Keratinocyte (primary cell): ENCODE measurements at regions not wholly inside any gene's neighbourhood (a gene's known extent, or its start where the extent isn't known, plus 50 kb on each side); places are given as distances from the start of the nearest gene placed in this dataset.
A peak's percentile ranks its signal among the peaks of the same experiment; 100 is the strongest.

Source experiments
- DNase-seq: peaks from one replicate; pipeline ENCODE4 v3.0.0-alpha.2; 2011; ENCODE audit warnings: low read depth, missing footprints, low spot score
- FAIRE-seq: peaks from 2 replicates; lab custom pipeline; 2011; peaks lifted over from hg19 to GRCh38; lab: Jason Lieb, UNC
- H2AFZ ChIP-seq: 2 replicates; pipeline ENCODE4 v1.6.0; 2012; ENCODE audit warnings: low read length, control low read depth, inconsistent platforms; ENCODE audit not compliant: control insufficient read depth
- H3K27ac ChIP-seq: 2 replicates; pipeline ENCODE4 v1.5.1; 2011; ENCODE audit warnings: low read length; ENCODE audit not compliant: control insufficient read depth, insufficient read depth
- H3K27me3 ChIP-seq: 3 replicates; pipeline ENCODE4 v1.6.0; 2011; ENCODE audit warnings: low read length; ENCODE audit not compliant: control insufficient read depth, insufficient read depth; ENCODE audit errors: extremely low read depth
- H3K36me3 ChIP-seq, 2 experiments: 2 replicates in 1 of 2; 3 replicates in 1 of 2; pipeline ENCODE4 v1.5.1; 2011; ENCODE audit warnings: low read length in 2 of 2, mild to moderate bottlenecking in 1 of 2; ENCODE audit not compliant: control insufficient read depth in 2 of 2, insufficient read depth in 2 of 2; ENCODE audit errors: extremely low read depth in 1 of 2
- H3K4me1 ChIP-seq: 3 replicates; pipeline ENCODE4 v1.5.1; 2011; ENCODE audit warnings: low read length; ENCODE audit not compliant: control insufficient read depth, insufficient read depth; ENCODE audit errors: extremely low read depth
- H3K4me2 ChIP-seq: 3 replicates; pipeline ENCODE4 v1.6.0; 2011; ENCODE audit warnings: low read depth, low read length; ENCODE audit not compliant: control insufficient read depth, insufficient read depth; ENCODE audit errors: extremely low read depth
- H3K4me3 ChIP-seq, 3 experiments: fragments of 200-600 bp in 1 of 3; sonication (generic) in 1 of 3; 2 replicates in 2 of 3; 3 replicates in 1 of 3; pipeline ENCODE4 v1.5.1; 2011 to 2016; ENCODE audit warnings: low read length in 3 of 3, mild to moderate bottlenecking in 3 of 3, control low read depth in 2 of 3, inconsistent platforms in 1 of 3, low read depth in 1 of 3, mixed read lengths in 1 of 3, mixed run types in 1 of 3, moderate library complexity in 1 of 3; ENCODE audit not compliant: control insufficient read depth in 2 of 3, insufficient read depth in 2 of 3; ENCODE audit errors: extremely low read depth in 1 of 3
- H3K79me2 ChIP-seq: 2 replicates; pipeline ENCODE4 v1.6.0; 2012; ENCODE audit warnings: low read length; ENCODE audit not compliant: control insufficient read depth, insufficient read depth
- H3K9ac ChIP-seq: 3 replicates; pipeline ENCODE4 v1.6.0; 2011; ENCODE audit warnings: low read length; ENCODE audit not compliant: control insufficient read depth, insufficient read depth; ENCODE audit errors: extremely low read depth
- H3K9me1 ChIP-seq: 3 replicates; pipeline ENCODE4 v1.6.0; 2011; ENCODE audit warnings: low read length; ENCODE audit not compliant: control insufficient read depth, insufficient read depth; ENCODE audit errors: extremely low read depth
- H3K9me3 ChIP-seq: 2 replicates; pipeline ENCODE4 v1.5.1; 2012; ENCODE audit warnings: low read depth, low read length; ENCODE audit not compliant: control insufficient read depth
- H4K20me1 ChIP-seq: 3 replicates; pipeline ENCODE4 v1.6.0; 2011; ENCODE audit warnings: low read length; ENCODE audit not compliant: control insufficient read depth, insufficient read depth; ENCODE audit errors: extremely low read depth
- CTCF ChIP-seq, 3 experiments: IDR thresholded peaks in 1 of 3; conservative IDR thresholded peaks in 1 of 3; optimal IDR thresholded peaks in 1 of 3; 2 replicates in 2 of 3; 3 replicates in 1 of 3; pipeline versions ENCODE3 to v1.5.1; 2011; ENCODE audit warnings: low read length in 3 of 3, mild to moderate bottlenecking in 3 of 3, moderate library complexity in 2 of 3, control low read depth in 1 of 3, inconsistent platforms in 1 of 3; ENCODE audit not compliant: insufficient read depth in 2 of 3; ENCODE audit errors: extremely low read depth in 1 of 3
- EZH2 ChIP-seq: IDR thresholded peaks from one replicate; pipeline ENCODE4 v1.6.1; 2012; ENCODE audit warnings: inconsistent platforms, mild to moderate bottlenecking, low read length, moderate library complexity
- dilution Hi-C: fragments of 300-500 bp; cut with MboI; formaldehyde crosslinking; loops from one replicate; pipeline ENCODE4 v1.7.0; 2020; ENCODE audit warnings: low sequenced_read_pairs; ENCODE audit not compliant: extremely low pct_ligation_motif_present

GRCh38 chr2:118223511-118223991 is 135.3 kb downstream of the INSIG2 start:
- no peak for TF ChIP-seq CTCF (optimal IDR thresholded peaks at IDR 0.05 in 1 of 3, IDR thresholded peaks at IDR 0.05 in 1 of 3, conservative IDR thresholded peaks at IDR 0.05 in 1 of 3; ENCODE audit: extremely low read depth in 1 of 3, insufficient read depth in 2 of 3, low read length in 3 of 3)
- TF ChIP-seq EZH2, result no peak
- Histone ChIP-seq H3K9me3 (no peaks in the 10 kb centered on the region), H3K4me1 (peaks cover 9% of the 10 kb centered on the region), H4K20me1 (no peaks in the 10 kb centered on the region), H3K36me3 (no peaks in the 10 kb centered on the region), H3K9ac (peak overlapping the region; percentile 40), H3K4me3 (peak overlapping the region; percentile 22 to 51 (median 44)), H3K4me2 (peak overlapping the region; percentile 68), H3K27ac (peak overlapping the region; percentile 20), H2AFZ (peak overlapping the region; percentile 75), H3K79me2 (no peaks in the 10 kb centered on the region), H3K9me1 (no peaks in the 10 kb centered on the region), H3K27me3 (peaks cover 17% of the 10 kb centered on the region)
- FAIRE-seq (no peak), DNase-seq (no peak)
- dilution Hi-C loops, result no loop called here

- H3K4me1 ChIP-seq, result peaks cover 7% of the 10 kb centered on the region
- H3K27me3 ChIP-seq, result peaks cover 17% of the 10 kb centered on the region
- no peak overlapping the region for H2AFZ ChIP-seq
- no peak overlapping the region for H3K9ac ChIP-seq
- no peaks in the 10 kb centered on the region for H3K9me3 ChIP-seq
- dilution Hi-C loops, result no loop called here
- no peak overlapping the region for H3K27ac ChIP-seq
- no peaks in the 10 kb centered on the region for H3K79me2 ChIP-seq
- no peaks in the 10 kb centered on the region for H3K9me1 ChIP-seq
- FAIRE-seq (no peak), DNase-seq (no peak)
- H3K4me2 ChIP-seq, result peak overlapping the region; percentile 68
- H4K20me1 ChIP-seq, result no peaks in the 10 kb centered on the region
- H3K4me3 ChIP-seq, result peak overlapping the region in 1 of 3 experiments; percentile 44
- no peaks in the 10 kb centered on the region for H3K36me3 ChIP-seq
- TF ChIP-seq EZH2 (no peak), CTCF (optimal IDR thresholded peaks at IDR 0.05 in 1 of 3, IDR thresholded peaks at IDR 0.05 in 1 of 3, conservative IDR thresholded peaks at IDR 0.05 in 1 of 3; ENCODE audit: extremely low read depth in 1 of 3, insufficient read depth in 2 of 3, low read length in 3 of 3) (no peak)
Measured at GRCh38 chr2:118222672-118223421, 134.6 kb downstream of the INSIG2 start.
